GM12892 (cell line): ENCODE measurements at regions not wholly inside any gene's neighbourhood (a gene's known extent, or its start where the extent isn't known, plus 50 kb on each side); places are given as distances from the start of the nearest gene placed in this dataset.

Experiments
- POLR2A ChIP-seq: IDR thresholded peaks from 2 replicates; pipeline ENCODE4 v1.6.1; 2011; ENCODE audit warnings: low read depth, low read length, control low read depth
- TAF1 ChIP-seq: IDR thresholded peaks from 2 replicates; pipeline ENCODE4 v1.6.1; 2011; ENCODE audit warnings: low read depth, mild to moderate bottlenecking, control low read depth, low read length, borderline replicate concordance

GRCh38 chr13:107376341-107377125 is 808.6 kb upstream of the ARGLU1 start:
- TF ChIP-seq TAF1 = no peak
- no peak for TF ChIP-seq POLR2A
